ENCODE measurements at regions not wholly inside any gene's neighbourhood (a gene's known extent, or its start where the extent isn't known, plus 50 kb on each side); places are given as distances from the start of the nearest gene placed in this dataset.

DNA sequence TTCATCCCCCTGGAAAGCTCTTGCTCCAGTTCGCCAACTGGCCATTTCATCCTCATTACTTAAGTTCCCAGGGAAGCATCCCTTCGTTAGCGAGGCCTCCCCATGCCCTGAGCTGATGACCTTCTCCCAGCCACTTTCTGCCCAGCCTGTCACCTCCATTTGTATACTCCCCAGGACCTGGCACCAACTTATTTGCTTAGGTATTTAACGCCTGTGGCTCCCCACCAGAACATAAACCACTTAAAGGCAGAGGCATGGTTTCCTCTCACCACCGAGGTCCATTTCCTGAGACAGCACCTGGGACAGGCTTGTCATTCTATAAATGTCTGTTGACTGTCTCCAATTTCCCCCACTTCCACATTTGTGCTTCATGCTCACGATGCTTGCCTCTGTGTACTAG, 189.0 kb downstream of the ZNF621 start:
- Histone ChIP-seq H3K4me3 (no peak overlapping the region), H3K27ac (no peak overlapping the region), H3K36me3 (no peaks in the 10 kb centered on the region), H3K4me1 (ENCODE audit: low read depth) (no peaks in the 10 kb centered on the region), H3K9me3 (ENCODE audit: low read depth) (no peaks in the 10 kb centered on the region), H3K27me3 (no peaks in the 10 kb centered on the region)
- DNase-seq (ENCODE audit: low read depth in 1 of 2, low spot score in 1 of 2), result no peak
- TF ChIP-seq, protein P1, sequence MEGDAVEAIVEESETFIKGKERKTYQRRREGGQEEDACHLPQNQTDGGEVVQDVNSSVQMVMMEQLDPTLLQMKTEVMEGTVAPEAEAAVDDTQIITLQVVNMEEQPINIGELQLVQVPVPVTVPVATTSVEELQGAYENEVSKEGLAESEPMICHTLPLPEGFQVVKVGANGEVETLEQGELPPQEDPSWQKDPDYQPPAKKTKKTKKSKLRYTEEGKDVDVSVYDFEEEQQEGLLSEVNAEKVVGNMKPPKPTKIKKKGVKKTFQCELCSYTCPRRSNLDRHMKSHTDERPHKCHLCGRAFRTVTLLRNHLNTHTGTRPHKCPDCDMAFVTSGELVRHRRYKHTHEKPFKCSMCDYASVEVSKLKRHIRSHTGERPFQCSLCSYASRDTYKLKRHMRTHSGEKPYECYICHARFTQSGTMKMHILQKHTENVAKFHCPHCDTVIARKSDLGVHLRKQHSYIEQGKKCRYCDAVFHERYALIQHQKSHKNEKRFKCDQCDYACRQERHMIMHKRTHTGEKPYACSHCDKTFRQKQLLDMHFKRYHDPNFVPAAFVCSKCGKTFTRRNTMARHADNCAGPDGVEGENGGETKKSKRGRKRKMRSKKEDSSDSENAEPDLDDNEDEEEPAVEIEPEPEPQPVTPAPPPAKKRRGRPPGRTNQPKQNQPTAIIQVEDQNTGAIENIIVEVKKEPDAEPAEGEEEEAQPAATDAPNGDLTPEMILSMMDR (IDR thresholded peaks at IDR 0.05; ENCODE audit: low read depth, low read length), result no peak

DNA sequence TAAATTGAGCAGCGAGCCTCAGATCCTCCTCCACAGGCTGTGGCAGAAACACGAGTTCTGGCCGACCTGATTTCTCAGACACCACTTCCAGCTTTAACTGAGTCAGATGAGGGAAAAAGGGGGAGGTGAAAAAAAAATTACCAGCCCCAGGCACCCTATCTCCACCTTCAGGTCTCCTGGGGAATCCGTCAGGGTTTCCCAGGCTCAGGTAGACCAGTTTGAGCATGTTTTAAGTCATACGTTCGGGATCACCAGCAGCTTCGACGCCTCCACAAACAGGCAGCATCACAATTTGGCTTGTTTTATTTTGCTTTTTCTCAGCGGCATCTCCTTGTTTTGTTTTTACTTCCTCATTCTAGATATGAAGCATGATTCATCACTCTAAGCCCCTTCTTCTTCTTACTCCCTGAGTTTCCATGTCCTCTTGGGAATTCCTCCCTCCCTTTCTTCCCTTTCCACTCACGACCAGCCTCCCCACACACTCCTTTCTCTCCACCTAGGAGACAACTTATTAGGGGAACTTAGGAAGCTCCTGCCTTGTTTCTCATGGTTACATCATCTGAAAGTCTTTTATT, 190.1 kb downstream of the ZNF621 start:
- H3K4me3 ChIP-seq, result no peak overlapping the region
- TF ChIP-seq, protein P1 (IDR thresholded peaks at IDR 0.05; ENCODE audit: low read depth, low read length), result no peak
- H3K36me3 ChIP-seq, result no peaks in the 10 kb centered on the region
- H3K27me3 ChIP-seq, result no peaks in the 10 kb centered on the region
- DNase-seq (ENCODE audit: low read depth in 1 of 2, low spot score in 1 of 2), result peak in 1 of 2 donors; percentile 8
- H3K27ac ChIP-seq, result no peak overlapping the region
- H3K9me3 ChIP-seq (ENCODE audit: low read depth), result no peaks in the 10 kb centered on the region
- H3K4me1 ChIP-seq (ENCODE audit: low read depth), result no peaks in the 10 kb centered on the region

DNA sequence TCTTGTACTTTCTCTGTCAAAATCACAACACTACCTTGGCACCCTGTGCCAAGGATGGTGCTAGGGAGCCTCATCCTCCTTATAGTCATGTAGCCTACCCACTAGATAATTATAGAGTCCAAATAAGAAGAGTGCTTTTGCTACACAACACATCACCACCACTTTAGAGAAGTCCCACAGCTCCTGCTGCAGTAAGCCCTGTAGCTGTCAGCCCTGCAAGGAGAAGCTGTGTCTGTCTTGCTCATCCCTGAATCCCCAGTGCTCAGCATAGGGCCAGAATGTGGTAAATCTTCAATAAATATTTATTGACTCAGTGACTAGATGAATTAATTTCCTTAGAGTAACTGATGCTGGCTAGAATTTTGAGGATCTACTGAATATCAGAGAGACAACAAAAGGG, 190.8 kb downstream of the ZNF621 start:
- Histone ChIP-seq H3K27me3 (no peaks in the 10 kb centered on the region), H3K27ac (no peak overlapping the region), H3K36me3 (no peaks in the 10 kb centered on the region), H3K4me1 (ENCODE audit: low read depth) (peaks cover 4% of the 10 kb centered on the region), H3K4me3 (no peak overlapping the region), H3K9me3 (ENCODE audit: low read depth) (no peaks in the 10 kb centered on the region)
- TF ChIP-seq, protein P1 (IDR thresholded peaks at IDR 0.05; ENCODE audit: low read depth, low read length), result no peak
- DNase-seq (ENCODE audit: low read depth in 1 of 2, low spot score in 1 of 2), result no peak

DNA sequence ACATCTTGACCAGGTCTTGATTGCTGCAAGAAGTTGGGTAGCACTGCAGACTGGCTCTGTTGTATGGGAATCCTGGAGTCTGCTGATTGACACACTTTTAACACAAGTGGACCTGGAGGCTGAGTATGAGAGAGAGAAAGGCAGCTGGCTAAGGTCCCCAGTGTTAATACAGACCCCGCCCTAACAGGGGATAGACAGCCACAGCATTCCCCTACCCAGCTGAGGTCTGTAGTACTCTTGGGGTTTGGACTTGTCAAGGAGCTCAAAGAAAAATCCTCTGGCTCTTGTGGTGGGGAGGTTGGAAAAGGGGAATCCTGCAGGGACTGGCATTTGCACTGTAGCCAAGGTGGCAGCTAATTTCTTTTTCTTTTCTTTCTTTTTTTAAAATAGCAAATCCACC, 192.7 kb downstream of the ZNF621 start:
- TF ChIP-seq, protein P1 (IDR thresholded peaks at IDR 0.05; ENCODE audit: low read depth, low read length), result no peak
- peaks cover 4% of the 10 kb centered on the region for H3K4me1 ChIP-seq (ENCODE audit: low read depth)

DNA sequence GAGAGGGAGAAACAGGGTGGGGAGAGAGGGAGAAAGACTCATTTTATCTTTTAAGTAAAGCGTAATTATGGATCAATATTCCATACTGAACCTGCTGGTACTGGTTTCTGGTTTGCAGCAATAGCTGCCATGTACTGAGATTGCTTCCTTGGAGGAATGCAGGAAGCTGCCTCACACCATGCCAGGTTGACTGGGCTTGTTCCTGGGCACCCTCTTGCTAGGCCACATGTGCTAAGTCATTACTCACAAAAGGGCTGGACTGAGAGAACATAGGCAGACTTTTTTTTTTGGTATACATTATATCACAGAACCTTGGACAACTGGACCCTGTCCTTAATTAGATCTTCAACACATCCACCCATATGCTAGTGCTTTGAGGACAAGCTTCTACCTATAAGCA, 193.4 kb downstream of the ZNF621 start:
- no peaks in the 10 kb centered on the region for H3K9me3 ChIP-seq (ENCODE audit: low read depth)
- no peaks in the 10 kb centered on the region for H3K36me3 ChIP-seq
- no peaks in the 10 kb centered on the region for H3K27me3 ChIP-seq
- DNase-seq (ENCODE audit: low read depth in 1 of 2, low spot score in 1 of 2), result no peak
- TF ChIP-seq, protein P1 (IDR thresholded peaks at IDR 0.05; ENCODE audit: low read depth, low read length), result no peak
- H3K4me3 ChIP-seq, result no peak overlapping the region
- H3K4me1 ChIP-seq (ENCODE audit: low read depth), result peaks cover 4% of the 10 kb centered on the region
- no peak overlapping the region for H3K27ac ChIP-seq

More for the DNA sequence above, 192.7 kb downstream of the ZNF621 start:
- Histone ChIP-seq H3K4me3 (no peak overlapping the region), H3K36me3 (no peaks in the 10 kb centered on the region), H3K27me3 (no peaks in the 10 kb centered on the region), H3K9me3 (ENCODE audit: low read depth) (no peaks in the 10 kb centered on the region), H3K27ac (no peak overlapping the region)
- peak in 1 of 2 donors; percentile 32 for DNase-seq (ENCODE audit: low read depth in 1 of 2, low spot score in 1 of 2)
